ENCODE measurements at regions not wholly inside any gene's neighbourhood (a gene's known extent, or its start where the extent isn't known, plus 50 kb on each side); places are given as distances from the start of the nearest gene placed in this dataset.
"Not testable (repeated sequence)": the region's sequence is repeated elsewhere in the genome, so short reads cannot be mapped to it uniquely, and the experiment has no call there.

DNA sequence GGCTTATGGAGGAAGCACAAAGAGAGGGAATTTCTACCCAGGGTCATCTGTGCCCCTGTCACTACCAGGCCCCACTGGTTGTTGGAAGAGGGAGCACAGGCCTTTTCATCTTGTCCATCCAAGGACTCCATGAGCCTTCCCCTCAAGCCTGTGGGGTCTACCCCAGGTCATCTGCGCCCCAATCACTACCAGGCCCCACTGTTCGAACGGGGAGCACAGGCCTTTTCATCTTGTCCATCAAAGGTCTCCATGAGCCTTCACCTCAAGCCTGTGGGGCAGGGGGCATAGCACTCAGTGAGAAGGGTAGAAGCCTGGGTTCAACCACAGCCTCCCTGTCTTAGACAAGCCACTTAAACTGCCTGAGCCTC is 101.5 kb upstream of the CDH5 start:
- no peak for DNase-seq

DNA sequence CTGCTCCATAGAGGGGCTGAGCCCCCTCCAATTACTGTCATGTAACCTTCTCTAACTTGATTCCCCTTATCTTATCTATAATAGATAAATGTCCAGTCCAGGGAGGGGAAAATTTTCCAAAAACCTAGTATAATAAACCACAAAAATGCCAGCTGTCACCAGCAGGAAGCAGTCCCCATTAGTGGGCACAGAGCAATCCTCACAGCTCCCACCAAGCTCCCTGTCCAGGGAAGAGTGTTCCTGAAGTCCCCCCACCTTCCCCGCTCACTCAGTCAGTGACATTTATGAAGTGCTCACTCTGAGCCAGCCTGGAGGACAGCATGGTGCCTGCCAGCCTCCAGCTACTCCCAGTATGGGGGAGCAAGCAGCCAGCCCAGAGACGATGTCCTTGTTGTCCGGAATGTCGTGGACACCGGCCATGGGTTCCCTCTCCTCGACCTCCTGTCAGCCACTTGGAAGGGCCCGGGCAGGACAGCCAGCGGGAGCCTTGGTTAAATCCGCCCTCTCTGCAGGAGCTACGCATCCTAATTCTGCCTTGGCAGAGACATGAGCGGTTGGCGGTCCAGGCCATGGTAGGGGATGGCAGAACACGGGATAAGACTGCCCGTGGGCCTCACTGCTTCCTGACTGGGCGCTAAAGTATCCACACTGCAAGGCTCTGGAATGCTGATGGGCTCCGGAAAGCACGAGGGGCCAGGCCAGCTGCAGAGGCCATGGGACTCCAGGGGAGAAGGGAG is 102.0 kb upstream of the CDH5 start:
- no peak for DNase-seq

DNA sequence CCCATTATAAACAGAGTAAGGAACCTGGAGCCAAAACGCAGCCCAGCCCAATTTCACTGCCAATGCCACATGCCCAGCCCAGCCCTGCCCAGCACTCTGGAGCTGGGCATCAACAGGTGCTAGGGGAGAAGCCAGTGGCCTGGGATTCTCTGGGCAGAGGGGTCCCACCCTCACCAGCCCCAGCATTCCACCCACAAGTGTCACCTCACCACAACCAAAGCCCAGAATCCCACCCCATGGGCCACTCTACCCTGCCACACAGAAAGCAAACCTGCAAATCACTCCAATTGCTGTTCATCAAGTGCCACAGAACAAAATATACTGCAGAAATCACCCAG is 102.5 kb upstream of the CDH5 start:
- DNase-seq = no peak

GRCh38 chr16:66263168-66263972 is 103.1 kb upstream of the CDH5 start:
- no peak for DNase-seq

DNA sequence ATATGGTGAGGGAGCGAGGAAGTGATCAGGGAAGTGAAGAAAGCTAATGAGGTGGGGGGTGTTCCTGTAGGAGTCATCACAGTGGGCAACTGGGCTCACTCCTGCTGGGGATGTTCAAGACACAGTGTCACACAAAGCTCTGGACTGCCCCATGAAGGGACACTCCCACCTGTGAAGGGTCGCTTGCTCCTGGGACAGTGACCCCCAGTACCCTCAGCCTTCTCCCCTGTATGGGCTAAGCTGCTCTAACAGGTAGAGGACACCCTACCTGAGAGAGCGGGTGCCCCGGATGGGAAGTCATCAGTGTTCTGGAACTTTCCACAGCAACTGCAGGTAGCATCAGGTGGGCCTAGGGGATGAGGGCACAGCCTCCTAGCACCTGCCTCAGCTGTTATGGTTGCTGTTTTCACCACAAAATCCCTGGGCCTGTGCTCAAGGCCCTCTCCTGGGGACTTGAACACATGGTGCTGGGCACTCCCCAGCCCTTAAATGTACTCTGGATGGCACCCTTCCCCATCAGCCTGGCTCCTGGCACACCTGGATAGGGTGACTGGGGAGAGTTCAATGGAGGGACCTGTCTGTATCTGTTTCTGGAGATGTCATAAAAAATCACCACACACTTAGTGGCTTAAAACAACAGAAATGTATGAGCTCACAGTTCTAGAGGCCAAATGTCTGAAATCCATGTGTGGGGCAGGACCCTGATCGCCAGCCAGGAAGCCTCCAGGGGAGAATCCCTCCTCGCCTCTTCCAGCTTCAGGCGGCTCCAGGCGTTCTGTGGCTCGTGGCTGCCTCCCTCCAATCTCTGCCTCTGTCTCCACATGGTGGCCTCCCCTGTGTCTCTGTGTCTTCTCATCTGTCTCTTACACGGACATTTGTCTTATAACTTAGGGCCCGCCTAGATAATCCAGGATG is 104.0 kb upstream of the CDH5 start:
- no peak for DNase-seq

- no peak for DNase-seq
These were observed 104.7 kb upstream of the CDH5 start for GRCh38 chr16:66261826-66262225.

DNA sequence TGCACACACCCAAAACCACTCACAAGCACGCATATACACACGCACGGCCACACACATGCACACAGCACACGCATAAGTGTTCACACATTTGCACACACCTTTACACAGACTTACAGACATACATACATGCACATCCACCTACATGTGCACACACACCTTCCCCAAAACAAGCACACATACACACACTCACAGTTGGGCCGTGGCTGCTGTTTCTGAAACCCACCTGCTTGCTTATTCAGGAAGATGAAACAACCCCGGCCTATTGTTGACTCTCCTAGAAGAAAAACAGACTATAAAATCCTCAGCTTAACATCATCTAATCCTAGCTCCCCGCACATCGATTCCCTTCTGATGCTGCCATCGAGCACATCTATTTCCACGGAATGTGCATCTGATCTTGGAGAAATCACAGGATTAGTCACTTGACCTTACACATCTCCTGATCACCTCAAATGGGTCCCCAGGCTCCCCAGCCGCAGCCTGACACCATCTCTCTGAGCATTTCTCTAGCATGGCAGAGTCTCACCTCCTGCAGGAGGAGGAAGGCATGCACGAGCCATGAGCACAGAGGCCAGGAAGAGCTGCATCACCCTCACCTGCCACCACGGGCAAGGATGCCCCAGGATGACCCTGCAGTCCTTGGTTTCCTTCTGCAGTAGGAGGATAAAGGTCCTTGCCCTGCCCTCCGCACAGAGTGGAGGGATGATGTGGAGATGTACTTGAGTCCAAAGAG is 105.8 kb upstream of the CDH5 start:
- no peak for DNase-seq

DNA sequence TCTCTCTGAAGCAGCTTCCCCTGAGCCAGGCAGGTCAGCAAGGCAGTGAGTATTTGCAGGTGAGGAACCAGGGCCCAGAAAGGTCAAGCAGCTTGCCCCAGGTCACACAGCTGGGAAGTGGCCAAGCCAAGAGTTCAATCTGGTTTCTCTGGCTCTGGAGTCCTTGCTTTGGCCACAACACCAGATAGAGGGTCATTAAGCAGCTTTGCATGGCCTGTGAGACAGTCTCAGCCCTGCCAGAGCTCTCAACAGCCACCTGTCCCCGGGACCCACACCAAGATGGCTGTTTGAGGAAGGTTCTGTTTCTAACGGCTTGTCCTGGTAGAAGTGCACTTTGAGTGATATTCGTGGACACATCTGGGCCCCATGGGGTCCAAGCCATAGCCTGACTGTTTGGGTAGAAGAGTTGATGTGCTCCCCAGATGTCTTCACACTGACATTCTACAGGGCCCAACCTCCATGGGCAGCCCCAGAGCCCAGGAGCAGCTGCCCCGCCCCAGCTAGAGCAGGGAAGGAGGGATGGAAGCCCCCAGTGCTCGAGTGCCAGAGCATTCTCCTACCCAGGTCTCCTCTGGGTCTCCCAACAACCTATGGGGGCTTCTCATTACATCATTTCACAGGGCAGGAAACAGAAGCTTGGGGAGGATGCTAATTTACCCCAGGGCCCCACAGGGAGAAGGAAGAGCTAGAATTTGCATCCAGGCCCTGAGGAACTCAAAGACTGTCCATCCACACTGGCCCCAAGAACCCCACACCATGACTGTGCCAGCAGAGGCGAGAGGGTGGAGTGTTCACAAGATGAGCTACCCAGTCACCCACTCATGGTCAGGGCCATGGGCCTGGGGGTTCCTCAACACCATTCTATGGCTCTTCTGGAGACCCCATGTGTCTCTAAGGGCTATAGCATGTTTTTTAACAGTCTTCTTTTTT is 107.3 kb upstream of the CDH5 start:
- no peak for DNase-seq

GRCh38 chr16:66256919-66257318 is 109.6 kb upstream of the CDH5 start:
- DNase-seq = no peak

GRCh38 chr16:66255647-66256046 is 110.8 kb upstream of the CDH5 start:
- no peak for DNase-seq

GRCh38 chr16:66254751-66255150 is 111.7 kb upstream of the CDH5 start:
- DNase-seq = no peak

DNA sequence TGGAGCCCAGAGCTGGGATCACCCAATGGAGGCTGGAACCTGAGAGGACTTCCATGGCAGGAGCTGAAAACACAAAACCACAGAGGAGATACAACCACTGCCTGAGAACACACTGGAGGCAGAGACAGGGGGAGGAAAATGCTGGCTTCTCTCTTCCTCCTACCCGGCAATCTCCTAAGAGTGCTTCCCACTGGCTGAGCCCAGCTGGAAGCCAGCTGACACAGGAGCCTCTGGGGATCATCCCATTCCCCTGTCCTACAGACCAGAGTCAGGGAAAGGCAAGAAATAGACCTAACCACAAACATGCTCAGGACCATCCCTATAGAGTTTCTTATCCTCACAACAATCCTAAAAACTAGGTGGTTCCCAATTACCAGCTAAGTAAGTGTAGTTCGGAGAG is 112.4 kb upstream of the CDH5 start:
- DNase-seq = no peak

DNA sequence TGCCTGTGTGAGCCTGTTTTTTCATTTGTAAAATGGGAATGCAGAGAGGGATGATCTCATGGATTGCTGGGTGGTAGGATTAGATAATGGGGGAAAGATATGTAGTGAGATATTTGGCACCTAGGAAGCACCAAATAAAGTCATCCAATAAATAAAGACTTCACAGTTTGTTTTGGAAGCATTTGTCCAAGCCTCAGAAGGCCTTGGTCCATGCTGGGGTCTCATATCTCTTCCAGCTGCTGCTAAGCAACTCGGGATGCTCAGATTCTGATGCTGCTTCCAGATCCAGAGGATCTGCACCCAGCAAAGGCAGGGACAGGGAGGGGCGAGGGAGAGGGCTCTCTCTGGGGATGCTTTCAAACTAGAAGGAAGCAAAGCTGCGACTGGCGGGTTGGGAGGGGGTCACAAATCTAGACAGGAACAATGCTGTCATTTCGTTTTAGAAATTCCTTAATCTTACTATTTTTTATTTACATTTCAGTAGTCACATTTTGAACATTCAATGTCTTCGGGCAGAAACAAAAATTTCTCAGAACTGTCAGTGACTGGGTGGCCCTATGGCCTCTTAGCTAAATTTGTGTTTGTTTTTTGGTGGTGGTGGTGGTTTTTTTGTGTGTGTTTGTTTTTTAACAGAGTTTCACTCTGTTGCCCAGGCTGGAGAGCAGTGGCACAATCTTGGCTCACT is 114.9 kb upstream of the CDH5 start:
- no peak for DNase-seq

- DNase-seq = no peak
These were observed 115.6 kb upstream of the CDH5 start for GRCh38 chr16:66250686-66251431.

GRCh38 chr16:66247516-66248481 is 118.7 kb upstream of the CDH5 start:
- DNase-seq = no peak

- no peak for DNase-seq
These were observed 120.6 kb upstream of the CDH5 start for GRCh38 chr16:66245868-66246267.

GRCh38 chr16:66245072-66245471 is 121.4 kb upstream of the CDH5 start:
- no peak for DNase-seq

GRCh38 chr16:66242672-66243071 is 123.8 kb upstream of the CDH5 start:
- no peak for DNase-seq

GRCh38 chr16:66242206-66242605 is 124.3 kb upstream of the CDH5 start:
- not testable (repeated sequence) for DNase-seq

Data from NCI-H1092 treated with DMSO at 0.1 percent for 48 hours (cell line).